Testis (tissue), 2 donors: ENCODE measurements at regions not wholly inside any gene's neighbourhood (a gene's known extent, or its start where the extent isn't known, plus 50 kb on each side); places are given as distances from the start of the nearest gene placed in this dataset.

ENCODE experiments used
- CTCF ChIP-seq, 3 experiments: fragments of 450-650 bp in 2 of 3; fragments of 200-600 bp in 1 of 3; sonication (generic) in 1 of 3; IDR thresholded peaks; one replicate each; pipeline ENCODE4 v1.5.1; 2016 to 2019; ENCODE audit warnings: antibody characterized with exemption in 3 of 3, mild to moderate bottlenecking in 2 of 3, moderate library complexity in 1 of 3
- POLR2A ChIP-seq: fragments of 450-650 bp; IDR thresholded peaks from one replicate; pipeline ENCODE4 v1.6.1; 2017; ENCODE audit warnings: antibody characterized with exemption, mild to moderate bottlenecking, moderate library complexity

GRCh38 chr6:126170433-126170832, 169.5 kb upstream of the CENPW start:
- TF ChIP-seq CTCF (IDR thresholded peaks at IDR 0.05) = no peak
- no peak for TF ChIP-seq POLR2A
